MCF 10A (cell line): ENCODE measurements at regions not wholly inside any gene's neighbourhood (a gene's known extent, or its start where the extent isn't known, plus 50 kb on each side); places are given as distances from the start of the nearest gene placed in this dataset.

ENCODE experiments used
- BruUV-seq: library from RNA; stranded (reverse); fragments of 400-500 nt; replicated peaks from 2 replicates; lab custom pipeline; 2021; lab: Mats Ljungman, UMichigan
- CTCF ChIA-PET: fragments of 300-600 bp; sonication (Branson Sonifier 250); formaldehyde crosslinking; extraction: SDS; loops from one replicate; lab custom pipeline; 2021; ENCODE audit warnings: antibody characterized with exemption, inconsistent platforms; lab: Yijun Ruan, JAX
- POLR2A ChIA-PET: fragments of 300-600, 350-650 bp; sonication (Branson Sonifier 250); formaldehyde crosslinking; extraction: SDS; loops from one replicate; lab custom pipeline; 2020; ENCODE audit warnings: antibody characterized with exemption, inconsistent platforms; lab: Yijun Ruan, JAX
- DNase-seq: peaks from one replicate; pipeline ENCODE4 v3.0.0-alpha.2; 2018; ENCODE audit not compliant: unreplicated experiment
- H3K27ac Mint-ChIP-seq: one replicate; pipeline ENCODE4 v1.8.0; 2022; ENCODE audit warnings: mild to moderate bottlenecking, low read depth, mixed read lengths; ENCODE audit not compliant: unreplicated experiment
- H3K27me3 Mint-ChIP-seq: one replicate; pipeline ENCODE4 v1.8.0; 2022; ENCODE audit warnings: mixed read lengths; ENCODE audit not compliant: insufficient read depth, unreplicated experiment
- H3K36me3 Mint-ChIP-seq: one replicate; pipeline ENCODE4 v1.8.0; 2022; ENCODE audit warnings: mild to moderate bottlenecking, moderate library complexity, mixed read lengths; ENCODE audit not compliant: insufficient read depth, unreplicated experiment
- H3K4me1 Mint-ChIP-seq: one replicate; pipeline ENCODE4 v1.8.0; 2022; ENCODE audit warnings: mixed read lengths; ENCODE audit not compliant: insufficient read depth, unreplicated experiment
- H3K4me3 Mint-ChIP-seq: one replicate; pipeline ENCODE4 v1.8.0; 2022; ENCODE audit warnings: mild to moderate bottlenecking, moderate library complexity, mixed read lengths; ENCODE audit not compliant: unreplicated experiment
- H3K9me3 Mint-ChIP-seq: one replicate; pipeline ENCODE4 v1.8.0; 2022; ENCODE audit warnings: mixed read lengths; ENCODE audit not compliant: unreplicated experiment
- intact Hi-C: fragments of 100-400 bp; cut with micrococcal nuclease; formaldehyde crosslinking; loops from 2 replicates; pipeline ENCODE4 v1.14.1; 2022
- TF ChIP-seq, protein P1 (sequence below): fragments of 200-600 bp; IDR thresholded peaks from one replicate; pipeline ENCODE4 v1.8.0; 2022; ENCODE audit warnings: antibody characterized with exemption, mild to moderate bottlenecking; ENCODE audit not compliant: unreplicated experiment

GRCh38 chr16:77488652-77489051, 53.8 kb upstream of the ADAMTS18 start:
- TF ChIP-seq, protein P1, sequence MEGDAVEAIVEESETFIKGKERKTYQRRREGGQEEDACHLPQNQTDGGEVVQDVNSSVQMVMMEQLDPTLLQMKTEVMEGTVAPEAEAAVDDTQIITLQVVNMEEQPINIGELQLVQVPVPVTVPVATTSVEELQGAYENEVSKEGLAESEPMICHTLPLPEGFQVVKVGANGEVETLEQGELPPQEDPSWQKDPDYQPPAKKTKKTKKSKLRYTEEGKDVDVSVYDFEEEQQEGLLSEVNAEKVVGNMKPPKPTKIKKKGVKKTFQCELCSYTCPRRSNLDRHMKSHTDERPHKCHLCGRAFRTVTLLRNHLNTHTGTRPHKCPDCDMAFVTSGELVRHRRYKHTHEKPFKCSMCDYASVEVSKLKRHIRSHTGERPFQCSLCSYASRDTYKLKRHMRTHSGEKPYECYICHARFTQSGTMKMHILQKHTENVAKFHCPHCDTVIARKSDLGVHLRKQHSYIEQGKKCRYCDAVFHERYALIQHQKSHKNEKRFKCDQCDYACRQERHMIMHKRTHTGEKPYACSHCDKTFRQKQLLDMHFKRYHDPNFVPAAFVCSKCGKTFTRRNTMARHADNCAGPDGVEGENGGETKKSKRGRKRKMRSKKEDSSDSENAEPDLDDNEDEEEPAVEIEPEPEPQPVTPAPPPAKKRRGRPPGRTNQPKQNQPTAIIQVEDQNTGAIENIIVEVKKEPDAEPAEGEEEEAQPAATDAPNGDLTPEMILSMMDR: no peak
- H3K4me1 Mint-ChIP-seq: no peaks in the 10 kb centered on the region
- BruUV-seq: no TSS peak
- no peak overlapping the region for H3K4me3 Mint-ChIP-seq
- no peaks in the 10 kb centered on the region for H3K9me3 Mint-ChIP-seq
- peaks cover 4% of the 10 kb centered on the region for H3K36me3 Mint-ChIP-seq
- peaks cover 43% of the 10 kb centered on the region for H3K27me3 Mint-ChIP-seq
- H3K27ac Mint-ChIP-seq: no peak overlapping the region
- CTCF ChIA-PET: interaction anchor here (0.6 kb wide), 1 partner anchor 275 kb away, joined by 3 read pairs; no protein-coding TSS in a partner anchor
- intact Hi-C loops: no loop called here
- POLR2A ChIA-PET: no interaction called here
- no peak for DNase-seq

DNA sequence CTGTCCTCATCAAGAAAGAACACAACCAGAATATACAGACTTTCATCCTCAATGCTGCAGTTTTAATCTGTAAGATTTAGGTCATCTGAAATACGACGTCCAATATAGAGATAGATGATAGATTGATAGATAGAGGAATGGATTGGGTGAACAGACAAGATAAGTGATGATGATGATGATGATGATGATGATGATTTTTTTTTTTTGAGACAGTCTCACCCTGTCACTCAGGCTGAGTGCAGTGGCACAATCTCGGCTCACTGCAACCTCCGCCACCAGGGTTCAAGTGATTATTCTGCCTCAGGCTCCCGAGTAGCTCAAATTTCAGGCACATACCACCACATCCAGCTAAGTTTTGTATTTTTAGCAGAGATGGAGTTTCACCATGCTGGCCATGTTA, 56.3 kb upstream of the ADAMTS18 start:
- Mint-ChIP-seq H3K4me1 (no peaks in the 10 kb centered on the region), H3K27me3 (peaks cover 27% of the 10 kb centered on the region), H3K27ac (no peak overlapping the region), H3K4me3 (no peak overlapping the region), H3K9me3 (no peaks in the 10 kb centered on the region), H3K36me3 (peaks cover 4% of the 10 kb centered on the region)
- intact Hi-C loops: no loop called here
- BruUV-seq: no TSS peak
- CTCF ChIA-PET: no interaction called here
- TF ChIP-seq, protein P1: no peak
- POLR2A ChIA-PET: interaction anchor here (0.6 kb wide), 1 partner anchor 14 kb away, joined by 3 read pairs; no protein-coding TSS in a partner anchor
- DNase-seq: no peak

DNA sequence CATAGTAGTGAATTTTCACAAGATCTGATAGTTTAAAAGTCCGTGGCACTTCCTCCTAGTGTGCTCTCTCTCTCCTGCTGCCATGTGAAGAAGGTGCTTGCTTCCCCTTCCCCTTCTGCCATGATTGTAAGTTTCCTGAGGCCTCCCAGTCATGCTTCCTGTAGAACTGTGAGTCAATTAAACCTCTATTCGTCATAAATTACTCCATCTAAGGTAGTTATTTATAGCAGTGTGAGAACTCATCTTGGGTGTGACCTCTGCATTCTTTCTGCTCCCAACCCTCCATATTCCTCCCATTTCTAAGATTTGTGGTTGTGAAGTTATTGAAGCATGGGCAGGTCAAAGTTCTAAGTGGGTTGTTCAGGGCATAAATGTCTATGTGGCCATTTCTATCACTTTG, 62.1 kb upstream of the ADAMTS18 start:
- H3K27me3 Mint-ChIP-seq: peaks cover under 1% of the 10 kb centered on the region
- H3K9me3 Mint-ChIP-seq: no peaks in the 10 kb centered on the region
- BruUV-seq: no TSS peak
- intact Hi-C loops: no loop called here
- no peaks in the 10 kb centered on the region for H3K4me1 Mint-ChIP-seq
- TF ChIP-seq, protein P1: no peak
- H3K4me3 Mint-ChIP-seq: no peak overlapping the region
- no peaks in the 10 kb centered on the region for H3K36me3 Mint-ChIP-seq
- H3K27ac Mint-ChIP-seq: no peak overlapping the region
- POLR2A ChIA-PET: no interaction called here
- no peak for DNase-seq
- CTCF ChIA-PET: no interaction called here

DNA sequence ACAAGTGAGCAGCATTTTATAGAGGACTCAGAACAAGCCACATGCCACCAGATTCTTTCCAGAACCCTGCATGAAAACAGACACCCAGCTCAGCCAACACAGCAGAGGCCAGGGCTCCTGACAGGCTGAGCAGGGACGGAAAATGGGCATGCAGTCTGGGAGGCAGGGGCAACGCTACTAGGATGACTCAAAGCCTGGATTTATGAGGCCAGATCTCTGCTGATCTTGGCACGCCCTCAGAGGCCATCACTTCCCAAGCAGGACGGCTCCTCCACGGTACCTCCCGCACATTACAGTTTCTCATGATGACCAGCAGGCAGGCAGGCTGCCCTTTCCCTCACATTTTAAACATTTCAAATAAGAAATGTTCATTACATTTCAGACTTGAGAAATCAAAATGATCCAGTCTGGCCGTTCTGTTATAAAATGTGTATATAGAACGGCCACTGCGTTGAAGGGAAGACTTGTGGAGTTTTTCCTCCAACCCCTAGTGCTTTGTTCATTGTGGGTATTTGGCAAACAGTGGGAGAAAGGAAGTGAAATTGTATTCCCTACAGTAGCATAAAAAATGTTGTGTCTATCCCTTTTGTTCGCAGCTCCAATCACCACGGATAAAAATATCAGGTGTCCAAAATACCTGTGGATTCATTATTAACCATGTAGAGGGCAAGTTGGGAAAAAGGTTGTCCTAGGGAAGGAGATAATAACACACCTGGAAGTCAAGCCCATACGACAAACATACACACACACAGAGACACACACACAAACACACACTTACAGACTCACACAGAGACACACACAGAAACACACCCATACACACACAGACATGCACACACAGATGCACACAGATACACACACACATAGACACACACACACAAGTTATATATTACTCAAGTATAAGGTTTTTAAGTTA, 64.8 kb upstream of the ADAMTS18 start:
- no peak overlapping the region for H3K27ac Mint-ChIP-seq
- intact Hi-C loops: no loop called here
- H3K9me3 Mint-ChIP-seq: no peaks in the 10 kb centered on the region
- no peaks in the 10 kb centered on the region for H3K4me1 Mint-ChIP-seq
- CTCF ChIA-PET: no interaction called here
- peak; percentile 71 for DNase-seq
- peaks cover 12% of the 10 kb centered on the region for H3K27me3 Mint-ChIP-seq
- no peaks in the 10 kb centered on the region for H3K36me3 Mint-ChIP-seq
- POLR2A ChIA-PET: no interaction called here
- TF ChIP-seq, protein P1: no peak
- no TSS peak for BruUV-seq
- no peak overlapping the region for H3K4me3 Mint-ChIP-seq
